ENCODE measurements at regions not wholly inside any gene's neighbourhood (a gene's known extent, or its start where the extent isn't known, plus 50 kb on each side); places are given as distances from the start of the nearest gene placed in this dataset.

DNA sequence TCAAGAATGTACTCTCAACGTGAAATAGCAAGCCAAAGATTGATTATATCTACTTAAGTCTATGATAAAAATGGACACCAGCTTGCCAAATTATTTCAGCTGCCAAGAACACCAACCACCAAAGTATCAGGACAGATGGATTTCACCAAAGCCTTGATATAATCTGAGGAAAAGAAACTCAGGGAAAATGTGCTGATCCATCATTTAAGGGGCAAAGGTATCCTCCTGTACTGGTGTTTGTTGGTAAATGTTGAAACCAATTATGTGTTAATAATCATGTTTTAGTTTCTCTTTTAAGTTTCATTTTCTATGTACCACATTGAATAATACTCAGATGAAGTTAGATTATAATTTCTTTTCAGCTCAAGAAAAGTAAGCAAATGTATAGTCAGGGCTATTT is 1284.3 kb upstream of the TMEM132C start:
- TF ChIP-seq CTCF (conservative IDR thresholded peaks at IDR 0.05) (no peak), EZH2 (IDR thresholded peaks at IDR 0.05; ENCODE audit: low read depth) (no peak)
